ENCODE measurements at regions not wholly inside any gene's neighbourhood (a gene's known extent, or its start where the extent isn't known, plus 50 kb on each side); places are given as distances from the start of the nearest gene placed in this dataset.

DNA sequence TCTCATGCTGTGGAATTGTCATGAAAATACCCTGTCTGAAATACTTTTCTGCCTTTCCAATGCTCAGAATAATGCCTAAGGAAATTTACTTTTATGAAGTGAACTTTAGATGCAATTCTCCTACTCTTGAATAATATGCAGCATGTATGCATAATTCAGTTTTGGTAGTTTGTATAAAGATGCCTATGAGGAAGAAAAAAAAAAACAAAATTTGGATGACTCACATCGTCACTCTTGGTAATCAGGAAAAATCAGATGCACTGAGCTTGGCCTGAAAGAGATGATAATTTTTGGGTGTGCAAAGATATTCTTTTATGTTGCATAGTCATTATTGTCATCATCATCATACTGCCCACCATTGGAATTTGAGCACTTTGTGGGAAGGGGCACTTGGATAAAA lies 382.1 kb downstream of the ANKRD7 start:
- Histone ChIP-seq H3K9me1 (ENCODE audit: control insufficient read depth, extremely low read depth, insufficient read depth, low read length) (no peaks in the 10 kb centered on the region), H3K4me3 (ENCODE audit: control insufficient read depth in 2 of 3, extremely low read depth in 1 of 3, insufficient read depth in 2 of 3, low read depth in 1 of 3, low read length in 3 of 3) (no peak overlapping the region), H3K4me1 (ENCODE audit: control insufficient read depth, extremely low read depth, insufficient read depth, low read length) (no peaks in the 10 kb centered on the region), H3K4me2 (ENCODE audit: control insufficient read depth, extremely low read depth, insufficient read depth, low read depth, low read length) (no peak overlapping the region), H2AFZ (ENCODE audit: control insufficient read depth, low read length) (no peak overlapping the region), H4K20me1 (ENCODE audit: control insufficient read depth, extremely low read depth, insufficient read depth, low read length) (no peaks in the 10 kb centered on the region), H3K27ac (ENCODE audit: control insufficient read depth, insufficient read depth, low read length) (no peak overlapping the region), H3K9ac (ENCODE audit: control insufficient read depth, extremely low read depth, insufficient read depth, low read length) (no peak overlapping the region), H3K36me3 (ENCODE audit: control insufficient read depth in 2 of 2, extremely low read depth in 1 of 2, insufficient read depth in 2 of 2, low read length in 2 of 2) (no peaks in the 10 kb centered on the region), H3K79me2 (ENCODE audit: control insufficient read depth, insufficient read depth, low read length) (no peaks in the 10 kb centered on the region), H3K9me3 (ENCODE audit: control insufficient read depth, low read depth, low read length) (no peaks in the 10 kb centered on the region), H3K27me3 (ENCODE audit: control insufficient read depth, extremely low read depth, insufficient read depth, low read length) (no peaks in the 10 kb centered on the region)
- no peak for FAIRE-seq
- dilution Hi-C loops (cut with MboI; ENCODE audit: extremely low pct_ligation_motif_present, low sequenced_read_pairs) = no loop called here
- TF ChIP-seq, protein P1, sequence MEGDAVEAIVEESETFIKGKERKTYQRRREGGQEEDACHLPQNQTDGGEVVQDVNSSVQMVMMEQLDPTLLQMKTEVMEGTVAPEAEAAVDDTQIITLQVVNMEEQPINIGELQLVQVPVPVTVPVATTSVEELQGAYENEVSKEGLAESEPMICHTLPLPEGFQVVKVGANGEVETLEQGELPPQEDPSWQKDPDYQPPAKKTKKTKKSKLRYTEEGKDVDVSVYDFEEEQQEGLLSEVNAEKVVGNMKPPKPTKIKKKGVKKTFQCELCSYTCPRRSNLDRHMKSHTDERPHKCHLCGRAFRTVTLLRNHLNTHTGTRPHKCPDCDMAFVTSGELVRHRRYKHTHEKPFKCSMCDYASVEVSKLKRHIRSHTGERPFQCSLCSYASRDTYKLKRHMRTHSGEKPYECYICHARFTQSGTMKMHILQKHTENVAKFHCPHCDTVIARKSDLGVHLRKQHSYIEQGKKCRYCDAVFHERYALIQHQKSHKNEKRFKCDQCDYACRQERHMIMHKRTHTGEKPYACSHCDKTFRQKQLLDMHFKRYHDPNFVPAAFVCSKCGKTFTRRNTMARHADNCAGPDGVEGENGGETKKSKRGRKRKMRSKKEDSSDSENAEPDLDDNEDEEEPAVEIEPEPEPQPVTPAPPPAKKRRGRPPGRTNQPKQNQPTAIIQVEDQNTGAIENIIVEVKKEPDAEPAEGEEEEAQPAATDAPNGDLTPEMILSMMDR (optimal IDR thresholded peaks at IDR 0.05 in 1 of 3, IDR thresholded peaks at IDR 0.05 in 1 of 3, conservative IDR thresholded peaks at IDR 0.05 in 1 of 3; ENCODE audit: extremely low read depth in 1 of 3, insufficient read depth in 2 of 3, low read length in 3 of 3) = no peak
- no peak for TF ChIP-seq EZH2 (IDR thresholded peaks at IDR 0.05; ENCODE audit: low read length)
- no peak for DNase-seq (ENCODE audit: low read depth, low spot score)

DNA sequence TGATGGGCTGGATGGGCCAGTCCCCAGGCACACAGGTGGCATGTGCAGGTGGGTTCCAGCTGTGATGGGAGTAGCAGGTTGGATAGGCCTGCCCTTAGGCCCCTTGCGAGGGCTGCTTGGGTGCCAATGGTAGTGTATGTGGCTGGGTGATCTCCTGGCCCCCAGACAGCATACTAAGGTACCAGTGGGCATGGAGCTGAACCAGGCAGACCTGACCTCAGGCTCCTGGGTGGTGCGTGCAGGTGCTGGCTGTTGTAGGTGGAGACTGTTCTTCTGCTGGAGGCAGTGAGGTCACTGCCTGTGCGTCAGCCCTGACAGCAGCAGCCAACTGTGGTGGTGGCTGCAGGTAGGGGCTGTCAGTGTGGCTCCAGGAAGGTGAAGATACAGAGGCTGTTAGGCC lies 384.7 kb downstream of the ANKRD7 start:
- H3K36me3 ChIP-seq (ENCODE audit: control insufficient read depth in 2 of 2, extremely low read depth in 1 of 2, insufficient read depth in 2 of 2, low read length in 2 of 2) = no peaks in the 10 kb centered on the region
- dilution Hi-C loops (cut with MboI; ENCODE audit: extremely low pct_ligation_motif_present, low sequenced_read_pairs) = no loop called here

More for the DNA sequence above, 384.7 kb downstream of the ANKRD7 start:
- H3K79me2 ChIP-seq (ENCODE audit: control insufficient read depth, insufficient read depth, low read length) = no peaks in the 10 kb centered on the region
- no peaks in the 10 kb centered on the region for H3K4me1 ChIP-seq (ENCODE audit: control insufficient read depth, extremely low read depth, insufficient read depth, low read length)
- H3K4me2 ChIP-seq (ENCODE audit: control insufficient read depth, extremely low read depth, insufficient read depth, low read depth, low read length) = no peak overlapping the region
- H3K4me3 ChIP-seq (ENCODE audit: control insufficient read depth in 2 of 3, extremely low read depth in 1 of 3, insufficient read depth in 2 of 3, low read depth in 1 of 3, low read length in 3 of 3) = no peak overlapping the region
- H3K9me1 ChIP-seq (ENCODE audit: control insufficient read depth, extremely low read depth, insufficient read depth, low read length) = no peaks in the 10 kb centered on the region
- no peaks in the 10 kb centered on the region for H4K20me1 ChIP-seq (ENCODE audit: control insufficient read depth, extremely low read depth, insufficient read depth, low read length)
- FAIRE-seq (no peak), DNase-seq (ENCODE audit: low read depth, low spot score) (no peak)
- no peak overlapping the region for H3K9ac ChIP-seq (ENCODE audit: control insufficient read depth, extremely low read depth, insufficient read depth, low read length)
- TF ChIP-seq, protein P1 (optimal IDR thresholded peaks at IDR 0.05 in 1 of 3, IDR thresholded peaks at IDR 0.05 in 1 of 3, conservative IDR thresholded peaks at IDR 0.05 in 1 of 3; ENCODE audit: extremely low read depth in 1 of 3, insufficient read depth in 2 of 3, low read length in 3 of 3) = no peak
- no peak for TF ChIP-seq EZH2 (IDR thresholded peaks at IDR 0.05; ENCODE audit: low read length)
- H3K27me3 ChIP-seq (ENCODE audit: control insufficient read depth, extremely low read depth, insufficient read depth, low read length) = no peaks in the 10 kb centered on the region
- no peak overlapping the region for H3K27ac ChIP-seq (ENCODE audit: control insufficient read depth, insufficient read depth, low read length)
- no peaks in the 10 kb centered on the region for H3K9me3 ChIP-seq (ENCODE audit: control insufficient read depth, low read depth, low read length)
- no peak overlapping the region for H2AFZ ChIP-seq (ENCODE audit: control insufficient read depth, low read length)

Data from keratinocyte (primary cell).